CD4-positive, alpha-beta T cell treated with Interferon gamma for 1 hour (primary cell): ENCODE measurements at regions not wholly inside any gene's neighbourhood (a gene's known extent, or its start where the extent isn't known, plus 50 kb on each side); places are given as distances from the start of the nearest gene placed in this dataset.
"Not testable (repeated sequence)": the region's sequence is repeated elsewhere in the genome, so short reads cannot be mapped to it uniquely, and the experiment has no call there.

Experiments
- DNase-seq: peaks from one replicate; pipeline ENCODE4 v3.0.0-alpha.2; 2020

- DNase-seq: no peak
These were observed 222.1 kb upstream of the FAM3C start for GRCh38 chr7:121618182-121618581.

DNA sequence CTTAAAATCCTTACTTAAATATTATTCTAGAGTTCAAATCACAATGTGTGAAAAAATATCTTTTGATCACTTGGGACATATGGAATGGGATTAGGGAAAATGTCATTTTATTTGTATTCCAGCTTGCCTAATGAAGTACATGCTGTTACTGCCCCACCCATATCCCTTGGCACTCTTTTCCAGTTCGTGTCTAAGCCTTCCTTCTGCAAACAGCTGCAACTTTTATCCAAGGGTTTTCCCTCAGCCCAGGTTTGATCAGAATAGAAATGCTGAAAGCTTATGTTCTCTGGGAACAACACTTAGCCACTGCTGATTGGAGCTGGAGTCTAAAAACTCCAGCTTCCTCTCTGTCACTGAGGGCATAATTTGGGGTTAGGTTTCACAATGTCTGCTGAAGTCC, 214.1 kb upstream of the FAM3C start:
- DNase-seq: no peak

DNA sequence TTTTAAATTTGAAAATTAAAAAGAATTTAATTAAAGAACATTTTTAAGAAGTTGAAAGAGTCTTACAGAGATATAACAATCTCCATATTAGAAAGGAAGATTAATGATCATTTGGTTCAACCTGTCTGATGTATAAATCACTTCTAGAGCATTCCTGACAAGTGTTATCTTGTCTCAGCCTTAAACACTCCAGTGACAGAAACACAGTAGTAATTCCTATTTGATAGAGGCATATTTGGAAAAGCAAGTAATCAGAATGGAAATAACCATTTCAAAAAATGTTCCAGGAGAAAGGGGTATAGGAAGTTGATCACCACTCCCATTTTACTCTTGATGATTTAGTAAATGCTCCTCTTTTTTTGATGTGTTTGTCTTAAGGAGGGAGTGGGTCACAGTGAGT, 213.1 kb upstream of the FAM3C start:
- no peak for DNase-seq

DNA sequence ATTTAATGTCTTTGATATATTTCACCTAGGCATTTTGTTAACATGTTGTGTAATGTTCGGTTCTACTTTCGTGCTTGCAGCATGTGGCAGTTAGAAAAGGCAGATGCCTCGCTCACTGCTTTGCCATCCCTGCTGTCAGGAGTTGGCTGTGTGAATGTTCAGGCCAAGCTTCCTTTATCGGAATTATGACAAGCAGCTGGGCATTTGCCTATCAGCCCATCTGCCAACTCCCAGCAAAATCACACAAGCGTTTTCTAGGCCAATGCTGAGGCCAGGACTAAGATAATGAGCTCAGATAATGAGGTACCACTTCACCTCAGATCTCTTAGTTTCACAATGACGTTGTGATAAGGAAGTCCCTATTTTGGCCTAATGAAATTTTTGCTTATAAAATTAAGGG, 212.7 kb upstream of the FAM3C start:
- no peak for DNase-seq

DNA sequence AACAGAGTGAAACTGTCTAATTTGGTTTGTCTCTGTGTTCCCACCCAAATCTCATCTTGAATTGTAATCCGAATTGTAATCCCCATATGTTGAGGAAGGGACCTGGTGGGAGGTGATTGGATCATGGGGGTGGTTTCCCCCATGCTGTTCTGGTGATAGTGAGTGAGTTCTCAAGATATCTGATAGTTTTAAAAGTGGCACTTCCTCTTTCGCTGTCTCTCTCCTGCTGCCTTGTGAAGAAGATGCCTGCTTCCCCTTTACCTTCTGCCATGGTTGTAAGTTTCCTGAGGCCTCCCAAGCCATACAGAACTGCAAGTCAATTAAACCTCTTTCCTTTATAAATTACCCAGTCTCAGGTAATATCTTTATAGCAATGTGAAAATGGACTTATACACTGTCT, 212.1 kb upstream of the FAM3C start:
- DNase-seq: not testable (repeated sequence)

DNA sequence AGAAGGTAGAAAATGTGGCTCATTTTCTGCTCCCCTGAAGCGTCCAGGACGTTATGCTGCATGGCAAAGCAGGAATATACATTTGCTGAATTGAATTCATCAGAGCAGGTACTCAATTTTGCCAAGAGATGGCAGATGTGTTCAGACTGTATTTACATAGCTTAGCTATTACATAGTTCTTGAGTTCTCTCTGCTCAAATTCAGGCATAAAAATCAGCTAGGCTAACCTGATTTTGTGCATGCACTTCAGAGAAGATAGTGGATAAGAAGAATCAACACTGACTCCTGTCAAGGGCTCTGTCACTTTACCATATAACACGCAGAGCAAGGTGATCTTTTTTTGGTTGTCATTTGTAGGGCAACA, 209.2 kb upstream of the FAM3C start:
- DNase-seq: no peak

GRCh38 chr7:121604627-121605316, 208.7 kb upstream of the FAM3C start:
- DNase-seq: no peak

- DNase-seq: no peak
These were observed 207.8 kb upstream of the FAM3C start for GRCh38 chr7:121603886-121604285.

- no peak for DNase-seq
These were observed 203.8 kb upstream of the FAM3C start for GRCh38 chr7:121599887-121600286.

DNA sequence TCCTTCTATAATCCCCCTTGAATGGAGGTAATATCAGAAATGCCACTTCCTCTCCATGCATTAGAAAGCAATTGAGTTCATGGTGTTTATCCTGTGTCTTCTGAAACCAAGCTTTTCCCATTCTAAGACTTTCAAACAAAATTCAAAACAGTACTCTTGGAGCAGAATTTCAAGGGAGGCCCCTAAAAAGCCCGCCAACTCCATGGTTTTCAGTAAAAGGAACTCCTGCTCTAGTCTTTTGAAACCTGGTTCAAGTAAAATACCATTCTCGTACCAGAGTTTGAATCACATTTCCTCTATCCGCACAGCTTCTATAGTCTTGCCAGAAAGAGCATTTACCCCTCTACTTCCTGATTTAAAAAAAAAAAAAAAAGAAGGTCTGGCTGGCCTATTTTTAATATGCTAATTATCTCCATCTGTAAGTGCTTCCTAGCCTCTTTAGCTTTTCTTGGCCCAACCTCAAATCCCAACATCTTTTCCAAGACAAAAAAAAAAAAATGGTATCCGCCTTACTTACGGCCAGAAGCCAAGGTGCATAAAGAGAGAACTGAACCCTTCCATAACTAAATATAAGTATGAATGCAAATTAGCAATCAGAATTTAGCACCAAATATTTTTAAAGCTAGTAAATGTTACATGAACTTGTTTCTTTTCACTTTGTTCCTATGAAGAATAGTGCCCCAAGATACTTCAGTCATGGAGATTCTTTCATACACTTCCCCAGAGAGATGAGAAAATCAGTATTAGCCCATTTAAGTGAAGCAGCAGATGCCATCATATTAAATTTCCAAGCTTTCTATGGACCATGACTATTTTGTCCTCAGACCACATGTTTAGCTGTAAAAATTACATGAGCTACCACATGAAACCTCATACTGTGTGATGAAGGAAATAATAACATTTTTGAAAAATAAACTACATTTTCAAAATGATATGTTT, 199.9 kb upstream of the FAM3C start:
- no peak for DNase-seq

- DNase-seq: no peak
These were observed 195.8 kb upstream of the FAM3C start for GRCh38 chr7:121591926-121592325.

- no peak for DNase-seq
These were observed 191.3 kb upstream of the FAM3C start for GRCh38 chr7:121587435-121587834.

GRCh38 chr7:121582258-121582657, 186.2 kb upstream of the FAM3C start:
- no peak for DNase-seq

GRCh38 chr7:121579639-121580038, 183.5 kb upstream of the FAM3C start:
- DNase-seq: no peak

DNA sequence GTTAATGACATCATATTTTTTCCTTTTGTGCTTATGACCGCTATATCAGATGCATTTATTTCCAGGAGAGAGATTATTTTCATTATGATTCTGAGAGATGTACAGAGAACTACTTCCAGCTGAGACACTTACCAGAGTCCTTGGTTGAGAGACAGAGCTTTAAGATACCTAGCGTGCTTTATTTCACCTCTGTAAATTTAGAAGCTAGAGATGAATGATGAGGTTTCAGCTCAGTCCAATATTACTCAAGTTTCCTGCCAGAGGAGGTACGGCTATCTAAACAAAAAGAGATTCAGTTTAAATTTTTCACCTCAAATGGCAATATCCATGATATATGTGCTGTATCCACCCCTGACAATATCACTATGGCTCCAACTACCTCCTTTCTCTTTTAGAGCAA, 182.6 kb upstream of the FAM3C start:
- DNase-seq: no peak

GRCh38 chr7:121576148-121576917, 180.2 kb upstream of the FAM3C start:
- DNase-seq: no peak

DNA sequence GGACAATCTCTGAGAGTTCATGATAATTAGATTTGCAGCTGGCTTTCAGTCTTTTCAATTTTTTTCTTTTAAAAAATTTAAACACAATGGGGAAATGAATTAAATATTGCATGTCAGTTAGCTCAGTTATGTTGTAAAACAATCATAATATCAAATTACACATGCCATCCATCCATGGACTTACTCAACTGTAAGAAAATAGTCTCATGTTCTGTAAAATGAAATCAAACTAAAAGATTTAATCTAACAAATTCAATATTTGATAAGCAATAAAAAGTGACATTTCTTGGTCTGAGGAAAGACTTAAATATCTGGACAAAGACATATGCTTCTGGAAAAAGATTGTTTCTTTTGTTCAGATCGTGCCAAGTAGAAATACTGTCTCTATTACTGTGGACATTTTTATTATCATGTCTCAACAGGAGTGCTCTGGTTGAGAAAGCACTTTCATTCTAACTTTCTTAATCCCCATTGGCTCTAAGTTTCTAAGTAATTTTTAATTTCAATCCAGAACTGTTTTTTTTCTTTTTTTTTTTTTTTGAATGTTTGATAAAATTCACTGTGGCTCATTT, 179.2 kb upstream of the FAM3C start:
- no peak for DNase-seq

- no peak for DNase-seq
These were observed 178.0 kb upstream of the FAM3C start for GRCh38 chr7:121574109-121574508.

- no peak for DNase-seq
These were observed 176.5 kb upstream of the FAM3C start for GRCh38 chr7:121572615-121573014.

GRCh38 chr7:121570365-121570764, 174.3 kb upstream of the FAM3C start:
- no peak for DNase-seq

GRCh38 chr7:121563177-121563576, 167.1 kb upstream of the FAM3C start:
- DNase-seq: no peak

DNA sequence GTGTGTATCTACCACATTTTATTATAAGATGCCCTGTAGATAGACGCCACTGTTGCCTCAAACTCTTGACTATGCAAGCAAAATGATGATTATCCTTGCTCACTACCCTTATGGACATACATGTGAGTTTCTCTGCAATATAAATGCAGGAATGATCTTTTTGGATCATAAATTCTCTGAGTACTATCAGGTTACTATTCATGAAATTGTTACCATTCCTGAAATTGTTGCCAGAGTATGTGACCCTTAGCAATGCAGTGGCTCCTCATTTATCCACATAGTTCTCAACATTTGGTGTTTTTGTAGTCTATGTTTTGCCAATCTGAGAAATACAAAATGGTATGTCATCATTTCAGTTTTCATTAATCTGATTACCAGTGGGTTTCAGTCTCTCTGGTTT, 166.2 kb upstream of the FAM3C start:
- no peak for DNase-seq

GRCh38 chr7:121561717-121562116, 165.6 kb upstream of the FAM3C start:
- no peak for DNase-seq
